Endothelial cell of umbilical vein (primary cell): ENCODE measurements at regions not wholly inside any gene's neighbourhood (a gene's known extent, or its start where the extent isn't known, plus 50 kb on each side); places are given as distances from the start of the nearest gene placed in this dataset.

Experiments
- CTCF ChIP-seq, 2 donors: IDR thresholded peaks; 1 replicate in 1 of 2; 2 replicates in 1 of 2; pipeline ENCODE4 v1.5.1; 2011; ENCODE audit warnings: low read length in 2 of 2, mild to moderate bottlenecking in 2 of 2, moderate library complexity in 2 of 2, control low read depth in 1 of 2, inconsistent platforms in 1 of 2, low read depth in 1 of 2; ENCODE audit not compliant: insufficient read depth in 1 of 2; ENCODE audit errors: extremely low read depth in 1 of 2
- FOS ChIP-seq: IDR thresholded peaks from 2 replicates; pipeline ENCODE4 v1.6.1; 2011; ENCODE audit warnings: mild to moderate bottlenecking, low read length, moderate library complexity, borderline replicate concordance; ENCODE audit not compliant: insufficient read depth
- POLR2A ChIP-seq: IDR thresholded peaks from 2 replicates; pipeline ENCODE4 v1.6.1; 2012; ENCODE audit warnings: low read depth, mild to moderate bottlenecking, control low read depth, low read length
- POLR2AphosphoS5 ChIP-seq: IDR thresholded peaks from 2 replicates; pipeline ENCODE4 v1.6.1; 2012; ENCODE audit warnings: low read depth, mild to moderate bottlenecking, control low read depth, low read length, moderate library complexity; ENCODE audit not compliant: insufficient read depth
- TF ChIP-seq, protein P1 (sequence below): IDR thresholded peaks from 2 replicates; pipeline ENCODE4 v1.6.1; 2011; ENCODE audit not compliant: insufficient read depth, insufficient read length

- TF ChIP-seq FOS (no peak), CTCF (IDR thresholded peaks at IDR 0.05; ENCODE audit: extremely low read depth in 1 of 2, insufficient read depth in 1 of 2, low read depth in 1 of 2, low read length in 2 of 2) (no peak), POLR2A (no peak), POLR2AphosphoS5 (no peak)
- TF ChIP-seq, protein P1, sequence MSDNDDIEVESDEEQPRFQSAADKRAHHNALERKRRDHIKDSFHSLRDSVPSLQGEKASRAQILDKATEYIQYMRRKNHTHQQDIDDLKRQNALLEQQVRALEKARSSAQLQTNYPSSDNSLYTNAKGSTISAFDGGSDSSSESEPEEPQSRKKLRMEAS: no peak
These were observed 435.2 kb downstream of the ETNK1 start for GRCh38 chr12:23060161-23060560.
